SK-N-MC (cell line): ENCODE measurements at regions not wholly inside any gene's neighbourhood (a gene's known extent, or its start where the extent isn't known, plus 50 kb on each side); places are given as distances from the start of the nearest gene placed in this dataset.

Experiments
- DNase-seq: peaks from one replicate; pipeline ENCODE4 v3.0.0-alpha.2; 2011; ENCODE audit warnings: low read depth, low spot score
- H3K27ac ChIP-seq: fragments of 200-600 bp; sonication (generic); 2 replicates; pipeline ENCODE4 v1.5.1; 2016; ENCODE audit warnings: mixed run types
- H3K36me3 ChIP-seq: fragments of 200-600 bp; sonication (generic); 2 replicates; pipeline ENCODE4 v1.6.1; 2017; ENCODE audit warnings: antibody characterized with exemption, low read length, mixed read lengths; ENCODE audit not compliant: insufficient read depth
- H3K4me3 ChIP-seq: fragments of 200-600 bp; sonication (generic); 2 replicates; pipeline ENCODE4 v1.5.1; 2016
- H3K9ac ChIP-seq: fragments of 200-600 bp; sonication (generic); 2 replicates; pipeline ENCODE4 v1.8.0; 2017; ENCODE audit warnings: mixed run types, mixed read lengths; ENCODE audit not compliant: insufficient read length
- H3K9me3 ChIP-seq: fragments of 200-600 bp; sonication (generic); 2 replicates; pipeline ENCODE4 v1.6.1; 2017; ENCODE audit warnings: low read depth, mild to moderate bottlenecking, antibody characterized with exemption, low read length, moderate library complexity, mixed read lengths
- EZH2 ChIP-seq: fragments of 200-600 bp; sonication (generic); IDR thresholded peaks from one replicate; pipeline ENCODE4 v1.6.1; 2017; ENCODE audit warnings: antibody characterized with exemption
- FOXP2 ChIP-seq: optimal IDR thresholded peaks from 2 replicates; pipeline ENCODE3; 2011; ENCODE audit warnings: mild to moderate bottlenecking, moderate library complexity; ENCODE audit not compliant: insufficient read depth; ENCODE audit errors: extremely low read length, control extremely low read depth
- POLR2AphosphoS5 ChIP-seq: IDR thresholded peaks from 2 replicates; pipeline ENCODE4 v1.6.1; 2012; ENCODE audit warnings: mild to moderate bottlenecking, low read depth, low read length, borderline replicate concordance

DNA sequence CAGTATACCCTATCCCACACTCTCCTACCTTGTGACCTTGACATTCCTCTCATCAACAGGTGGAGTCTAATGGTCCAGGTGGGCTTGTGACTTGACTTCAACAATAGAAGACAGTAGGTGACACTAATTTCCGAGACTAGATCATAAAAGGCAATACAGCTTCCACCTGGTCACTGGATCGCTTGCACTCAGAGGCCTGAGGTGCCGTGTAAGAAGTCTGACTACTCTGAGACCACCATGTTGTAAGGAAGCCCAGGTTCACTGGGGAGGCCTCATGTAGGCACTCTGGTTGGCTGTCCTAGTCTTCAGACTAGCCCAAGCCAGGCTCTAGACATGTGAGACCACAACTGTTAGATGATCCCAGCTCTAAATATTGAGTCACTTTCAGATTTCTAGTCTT is 370.4 kb downstream of the MID1IP1 start:
- DNase-seq, result no peak
- H3K36me3 ChIP-seq, result no peaks in the 10 kb centered on the region
- H3K9me3 ChIP-seq, result no peaks in the 10 kb centered on the region
- H3K4me3 ChIP-seq, result no peak overlapping the region
- H3K9ac ChIP-seq, result no peak overlapping the region
- no peak for TF ChIP-seq EZH2
- no peak for TF ChIP-seq POLR2AphosphoS5
- TF ChIP-seq FOXP2, result no peak
- no peak overlapping the region for H3K27ac ChIP-seq

DNA sequence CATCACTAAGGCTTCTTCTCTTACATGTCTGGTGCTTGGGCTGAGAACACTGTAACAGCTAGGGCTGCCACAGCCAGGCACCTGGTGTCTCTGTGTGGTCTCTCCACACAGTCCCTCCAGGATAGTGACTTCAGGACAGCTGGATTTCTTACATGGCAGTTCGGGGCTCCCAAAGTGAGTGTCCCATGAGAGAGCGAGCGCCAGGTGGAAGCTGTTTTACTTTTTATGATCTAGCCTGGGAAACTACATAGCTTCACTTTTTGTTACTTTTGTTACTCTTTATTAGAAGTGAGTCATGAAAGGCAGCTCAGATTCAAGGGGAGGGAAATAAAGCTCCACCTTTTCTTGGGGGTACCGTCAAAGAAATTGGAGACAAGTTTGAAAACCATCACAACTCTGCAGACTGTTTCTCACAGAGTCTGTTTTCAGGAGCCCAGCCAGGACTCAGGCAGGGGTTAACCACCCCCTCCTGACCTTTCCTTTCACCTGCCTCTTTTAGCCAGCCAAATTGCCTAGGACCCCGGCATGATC is 373.0 kb downstream of the MID1IP1 start:
- no peaks in the 10 kb centered on the region for H3K9me3 ChIP-seq
- H3K9ac ChIP-seq, result no peak overlapping the region
- H3K27ac ChIP-seq, result no peak overlapping the region
- H3K36me3 ChIP-seq, result no peaks in the 10 kb centered on the region
- no peak for DNase-seq
- TF ChIP-seq EZH2 (no peak), POLR2AphosphoS5 (no peak), FOXP2 (no peak)
- H3K4me3 ChIP-seq, result no peak overlapping the region

DNA sequence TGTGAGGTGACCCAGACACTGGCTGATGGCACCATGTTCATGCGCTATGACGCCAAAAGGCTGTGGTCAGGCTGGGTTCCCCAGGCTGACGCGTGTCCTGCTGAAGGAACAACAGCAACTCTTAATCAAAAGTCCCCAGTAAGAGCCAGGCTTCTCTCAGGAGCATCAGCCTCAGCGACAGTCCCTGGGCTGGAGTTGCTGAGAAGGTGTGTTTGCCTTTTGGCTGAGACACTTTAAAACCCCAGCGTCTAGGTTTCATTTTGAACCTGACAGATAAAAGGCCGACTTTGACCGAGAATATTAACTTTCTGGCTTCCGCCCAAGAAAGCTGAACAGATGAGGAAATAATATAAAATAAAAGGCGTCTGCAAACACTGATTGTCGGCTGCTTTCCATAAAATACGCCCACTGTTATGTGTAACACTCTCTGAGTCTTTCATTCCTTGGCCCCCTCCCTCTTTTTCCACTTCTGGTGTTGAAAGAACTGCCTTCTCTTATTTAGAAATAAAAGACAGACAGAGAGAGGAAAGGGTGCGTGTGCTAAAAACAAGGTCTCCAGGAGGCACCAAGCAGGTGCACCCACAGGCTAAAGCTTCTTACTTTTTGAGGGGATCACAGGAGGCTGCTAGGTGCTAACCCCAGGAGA is 373.6 kb downstream of the MID1IP1 start:
- Histone ChIP-seq H3K27ac (no peak overlapping the region), H3K9ac (no peak overlapping the region), H3K4me3 (no peak overlapping the region), H3K9me3 (no peaks in the 10 kb centered on the region), H3K36me3 (no peaks in the 10 kb centered on the region)
- TF ChIP-seq EZH2 (no peak), POLR2AphosphoS5 (no peak), FOXP2 (no peak)
- DNase-seq, result no peak

DNA sequence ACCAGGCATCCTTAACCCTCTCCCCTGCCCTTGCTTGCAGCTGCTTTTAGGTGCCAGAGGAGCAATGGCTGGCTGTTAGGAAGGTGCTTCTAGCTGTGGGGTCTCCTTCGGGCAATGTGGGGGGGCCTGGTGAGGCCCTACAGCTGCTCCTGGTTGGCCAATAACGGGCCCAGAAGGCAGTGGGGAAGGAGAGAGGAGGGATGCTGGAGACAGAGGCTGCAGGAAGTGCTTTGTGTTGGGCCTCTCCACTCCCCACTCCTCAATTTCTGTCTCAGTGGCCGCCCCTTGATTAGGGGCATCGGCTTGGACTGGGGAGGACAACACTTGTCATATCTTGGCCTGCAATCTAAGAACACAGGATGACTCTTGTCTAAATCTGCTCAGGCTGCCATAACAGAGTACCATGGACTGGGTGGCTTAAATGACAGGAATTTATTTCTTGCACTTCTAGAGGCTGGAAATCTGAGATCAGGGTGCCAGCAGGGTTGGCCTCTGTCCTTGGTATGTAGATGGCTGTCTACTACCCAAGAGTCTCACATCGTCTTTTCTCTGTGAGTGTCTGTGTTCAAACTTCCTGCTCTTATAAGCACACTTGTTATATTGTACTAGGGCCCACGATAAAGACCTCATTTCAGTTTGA is 374.3 kb downstream of the MID1IP1 start:
- Histone ChIP-seq H3K4me3 (no peak overlapping the region), H3K9me3 (no peaks in the 10 kb centered on the region), H3K9ac (no peak overlapping the region), H3K36me3 (no peaks in the 10 kb centered on the region), H3K27ac (no peak overlapping the region)
- no peak for DNase-seq
- TF ChIP-seq EZH2 (no peak), FOXP2 (no peak), POLR2AphosphoS5 (no peak)

DNA sequence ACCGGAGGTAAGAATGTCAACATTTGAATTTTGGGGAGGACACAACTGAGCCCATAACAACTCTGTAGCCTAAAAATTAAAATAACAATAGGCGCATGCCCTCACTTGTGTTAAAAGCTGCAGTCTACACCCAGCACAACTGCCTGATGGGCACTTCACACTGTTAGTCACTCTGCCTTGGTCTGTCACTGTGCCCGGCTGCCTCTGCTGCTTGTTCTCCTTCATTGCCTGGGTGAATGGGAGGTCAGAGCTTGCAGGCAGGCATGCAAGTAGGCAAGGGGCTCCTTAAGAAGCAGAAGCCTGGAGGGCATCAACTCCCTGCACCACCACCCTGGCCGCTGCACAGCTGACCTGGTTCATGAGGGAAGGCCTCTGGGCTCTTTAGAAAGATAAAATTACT is 374.8 kb downstream of the MID1IP1 start:
- no peak overlapping the region for H3K9ac ChIP-seq
- TF ChIP-seq FOXP2, result no peak
- no peak for TF ChIP-seq EZH2
- no peak for TF ChIP-seq POLR2AphosphoS5

DNA sequence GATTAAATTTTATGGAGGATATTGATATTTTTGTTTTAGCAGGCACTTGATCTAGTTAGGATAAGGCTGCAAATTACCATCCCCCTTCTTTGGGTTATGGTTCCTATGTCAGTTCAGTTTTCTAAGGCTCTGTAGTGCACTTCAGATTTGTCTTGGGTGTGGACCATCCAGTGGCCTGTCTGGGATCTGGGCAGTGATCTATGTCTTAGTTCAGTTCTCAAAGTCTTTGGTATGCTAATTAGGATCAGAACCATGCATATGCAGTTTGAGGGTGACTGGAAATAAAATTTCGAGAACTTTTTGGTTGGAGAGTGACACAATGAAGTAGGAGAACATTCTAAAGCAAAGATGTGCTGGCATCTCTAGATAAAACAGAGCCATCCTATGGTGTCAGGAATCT is 388.2 kb downstream of the MID1IP1 start:
- Histone ChIP-seq H3K27ac (no peak overlapping the region), H3K9ac (no peak overlapping the region), H3K36me3 (no peaks in the 10 kb centered on the region), H3K9me3 (no peaks in the 10 kb centered on the region), H3K4me3 (no peak overlapping the region)
- no peak for DNase-seq
- TF ChIP-seq FOXP2 (no peak), POLR2AphosphoS5 (no peak), EZH2 (no peak)

More for the DNA sequence above, 374.8 kb downstream of the MID1IP1 start:
- Histone ChIP-seq H3K9me3 (no peaks in the 10 kb centered on the region), H3K36me3 (no peaks in the 10 kb centered on the region), H3K27ac (no peak overlapping the region), H3K4me3 (no peak overlapping the region)
- DNase-seq, result no peak

DNA sequence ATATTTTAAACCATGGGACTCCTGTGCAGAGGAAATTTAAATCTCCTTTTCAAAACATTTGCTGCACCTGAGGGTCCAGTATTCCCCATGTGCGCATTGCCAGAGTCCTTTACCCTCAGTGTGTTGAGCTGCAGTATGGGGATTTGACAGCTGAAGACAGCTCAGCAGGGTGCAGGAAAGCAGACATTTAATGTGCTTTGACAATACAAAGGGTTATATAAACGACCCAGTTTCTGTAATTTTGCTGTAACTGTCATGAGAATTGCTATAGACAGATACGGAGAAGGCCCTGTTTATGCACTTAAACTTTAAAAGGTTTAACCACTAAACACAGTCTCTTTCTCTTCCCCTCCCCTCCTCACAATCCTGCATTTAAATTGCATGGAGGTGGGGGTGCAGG is 393.4 kb downstream of the MID1IP1 start:
- H3K36me3 ChIP-seq, result no peaks in the 10 kb centered on the region
- H3K27ac ChIP-seq, result no peak overlapping the region
- no peak overlapping the region for H3K9ac ChIP-seq
- TF ChIP-seq FOXP2, result no peak
- no peak for TF ChIP-seq EZH2
- TF ChIP-seq POLR2AphosphoS5, result no peak
- H3K9me3 ChIP-seq, result no peaks in the 10 kb centered on the region
- DNase-seq, result no peak
- H3K4me3 ChIP-seq, result no peak overlapping the region

DNA sequence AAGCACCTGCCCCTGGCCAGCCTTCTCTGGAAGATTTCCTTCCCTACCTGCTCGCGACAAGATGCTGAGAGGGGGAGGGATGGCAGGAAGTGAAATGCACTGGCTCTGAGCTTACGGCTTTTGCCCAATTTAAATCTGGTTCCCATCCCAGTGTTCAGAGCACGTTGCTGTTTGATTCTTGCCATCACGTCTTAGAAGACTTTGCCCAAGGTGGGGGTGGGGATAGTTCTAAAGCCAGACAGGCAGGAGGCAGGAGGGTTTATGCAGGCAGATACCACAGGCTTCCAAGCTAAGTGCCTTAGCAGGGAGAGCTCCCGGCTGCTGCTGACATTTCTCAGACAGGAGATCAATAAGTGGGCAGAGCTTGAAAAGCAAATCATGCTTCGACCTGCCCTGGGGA is 393.9 kb downstream of the MID1IP1 start:
- Histone ChIP-seq H3K36me3 (no peaks in the 10 kb centered on the region), H3K9me3 (no peaks in the 10 kb centered on the region), H3K27ac (no peak overlapping the region), H3K9ac (no peak overlapping the region), H3K4me3 (no peak overlapping the region)
- TF ChIP-seq FOXP2, result no peak
- no peak for TF ChIP-seq POLR2AphosphoS5
- no peak for DNase-seq
